Neuronal stem cell (in vitro differentiated cells): ENCODE measurements at regions not wholly inside any gene's neighbourhood (a gene's known extent, or its start where the extent isn't known, plus 50 kb on each side); places are given as distances from the start of the nearest gene placed in this dataset.

Source experiments
- DNase-seq: peaks from one replicate; pipeline ENCODE4 v3.0.0-alpha.2; 2013; ENCODE audit warnings: low spot score
- H2AFZ ChIP-seq: one replicate; pipeline ENCODE4 v1.6.1; 2013; ENCODE audit warnings: mild to moderate bottlenecking, low read length, inconsistent platforms
- H2AK5ac ChIP-seq: 2 replicates; pipeline ENCODE4 v1.6.1; 2013; ENCODE audit warnings: low read depth, mild to moderate bottlenecking, inconsistent platforms, low read length, moderate library complexity, mixed read lengths
- H2BK120ac ChIP-seq: 2 replicates; pipeline ENCODE4 v1.6.1; 2013; ENCODE audit warnings: low read depth, mild to moderate bottlenecking, inconsistent platforms, low read length, moderate library complexity, mixed read lengths
- H2BK12ac ChIP-seq: one replicate; pipeline ENCODE4 v1.6.1; 2013; ENCODE audit warnings: low read length, inconsistent platforms
- H2BK15ac ChIP-seq: 2 replicates; pipeline ENCODE4 v1.6.1; 2013; ENCODE audit warnings: mild to moderate bottlenecking, low read length, inconsistent platforms, mixed read lengths
- H2BK5ac ChIP-seq: one replicate; pipeline ENCODE4 v1.6.1; 2013; ENCODE audit warnings: inconsistent platforms, mild to moderate bottlenecking, low read length, moderate library complexity
- H3K14ac ChIP-seq: one replicate; pipeline ENCODE4 v1.6.1; 2013; ENCODE audit warnings: low read length, inconsistent platforms
- H3K18ac ChIP-seq: 2 replicates; pipeline ENCODE4 v1.6.1; 2013; ENCODE audit warnings: low read length, inconsistent platforms
- H3K23ac ChIP-seq: 2 replicates; pipeline ENCODE4 v1.6.1; 2013; ENCODE audit warnings: low read depth, mild to moderate bottlenecking, mixed read lengths, low read length, inconsistent platforms; ENCODE audit not compliant: poor library complexity
- H3K27ac ChIP-seq: replicated peaks from 3 replicates; pipeline ENCODE4 v1.5.1; 2013; ENCODE audit warnings: low read length, inconsistent platforms
- H3K27me3 ChIP-seq, 3 experiments: 2 replicates each; pipeline ENCODE4 v1.6.1; 2013; ENCODE audit warnings: low read length in 3 of 3, mild to moderate bottlenecking in 2 of 3, inconsistent platforms in 1 of 3, low read depth in 1 of 3, mixed read lengths in 1 of 3, moderate library complexity in 1 of 3; ENCODE audit not compliant: control insufficient read depth in 3 of 3, insufficient read depth in 3 of 3
- H3K36me3 ChIP-seq, 2 donors: replicated peaks in 1 of 2; 2 replicates each; pipeline ENCODE4 v1.6.1; 2013; ENCODE audit warnings: low read length in 2 of 2; ENCODE audit not compliant: control insufficient read depth in 2 of 2, insufficient read depth in 2 of 2
- H3K4ac ChIP-seq: 2 replicates; pipeline ENCODE4 v1.6.1; 2013; ENCODE audit warnings: inconsistent platforms, mild to moderate bottlenecking, low read length, moderate library complexity
- H3K4me1 ChIP-seq, 2 donors: 1 replicate in 1 of 2; 2 replicates in 1 of 2; pipeline ENCODE4 v1.6.1; 2013; ENCODE audit warnings: low read length in 2 of 2, low read depth in 1 of 2; ENCODE audit not compliant: control insufficient read depth in 2 of 2, insufficient read depth in 1 of 2
- H3K4me2 ChIP-seq: one replicate; pipeline ENCODE4 v1.6.1; 2013; ENCODE audit warnings: mild to moderate bottlenecking, low read length, inconsistent platforms; ENCODE audit not compliant: insufficient read depth, poor library complexity, severe bottlenecking
- H3K4me3 ChIP-seq, 2 donors: 2 replicates each; pipeline ENCODE4 v1.5.1; 2013; ENCODE audit warnings: low read length in 2 of 2, mild to moderate bottlenecking in 2 of 2, inconsistent platforms in 1 of 2, moderate library complexity in 1 of 2
- H3K79me1 ChIP-seq: one replicate; pipeline ENCODE4 v1.6.1; 2013; ENCODE audit warnings: low read depth, mild to moderate bottlenecking, inconsistent platforms, low read length, moderate library complexity
- H3K9ac ChIP-seq: one replicate; pipeline ENCODE4 v1.6.1; 2013; ENCODE audit warnings: mild to moderate bottlenecking, low read depth, low read length, inconsistent platforms; ENCODE audit not compliant: poor library complexity
- H3K9me3 ChIP-seq, 2 donors: replicated peaks in 1 of 2; 2 replicates each; pipeline versions ENCODE3 to v1.6.1; 2013; ENCODE audit warnings: low read length in 2 of 2, mild to moderate bottlenecking in 2 of 2, inconsistent platforms in 1 of 2, low read depth in 1 of 2, mixed read lengths in 1 of 2, moderate library complexity in 1 of 2; ENCODE audit not compliant: control insufficient read depth in 2 of 2, insufficient read depth in 1 of 2
- H4K8ac ChIP-seq: one replicate; pipeline ENCODE4 v1.6.1; 2013; ENCODE audit warnings: low read depth, mild to moderate bottlenecking, inconsistent platforms, low read length, moderate library complexity
- H4K91ac ChIP-seq: one replicate; pipeline ENCODE4 v1.6.1; 2013; ENCODE audit warnings: low read length, low read depth, mild to moderate bottlenecking, inconsistent platforms; ENCODE audit not compliant: poor library complexity
- WGBS, 2 donors: extraction: QIAGEN DNeasy Blood & Tissue Kit; methylation state at CpG; one replicate each; pipeline ENCODE4 v1.1.7; 2013; ENCODE audit warnings: missing lambda C conversion rate in 2 of 2, mixed read lengths in 1 of 2; ENCODE audit not compliant: insufficient read length in 2 of 2, insufficient replicate concordance in 1 of 2; ENCODE audit errors: extremely low coverage in 2 of 2; 5-methylcytosine and 5-hydroxymethylcytosine counted together

- H3K27me3 ChIP-seq: no peaks in the 10 kb centered on the region
- H3K36me3 ChIP-seq: no peaks in the 10 kb centered on the region
- H2AFZ ChIP-seq: no peak overlapping the region
- H2BK15ac ChIP-seq: no peak overlapping the region
- no peak overlapping the region for H4K91ac ChIP-seq
- no peak overlapping the region for H3K4ac ChIP-seq
- H3K79me1 ChIP-seq: no peaks in the 10 kb centered on the region
- no peak overlapping the region for H3K4me2 ChIP-seq
- no peak overlapping the region for H2AK5ac ChIP-seq
- no peak overlapping the region for H3K9ac ChIP-seq
- H2BK12ac ChIP-seq: no peak overlapping the region
- no peak overlapping the region for H3K23ac ChIP-seq
- H3K14ac ChIP-seq: no peak overlapping the region
- H3K4me3 ChIP-seq: no peak overlapping the region
- H3K9me3 ChIP-seq: no peaks in the 10 kb centered on the region
- H3K27ac ChIP-seq: no peak overlapping the region
- no peak overlapping the region for H2BK5ac ChIP-seq
- WGBS, 2 donors: no CpG with 5 or more reads among the region's 2 CpGs
- H3K18ac ChIP-seq: no peak overlapping the region
- H4K8ac ChIP-seq: no peak overlapping the region
- DNase-seq: no peak
- H3K4me1 ChIP-seq: peaks cover 0 to 1% of the 10 kb centered on the region in 2 donors
- H2BK120ac ChIP-seq: no peak overlapping the region
These were observed 564.2 kb downstream of the ACTL7B start for GRCh38 chr9:108291586-108291932.

- H3K4me1 ChIP-seq: peaks cover 0 to 1% of the 10 kb centered on the region in 2 donors
- WGBS, 2 donors: no CpG with 5 or more reads among the region's 6 CpGs
- H3K79me1 ChIP-seq: no peaks in the 10 kb centered on the region
- H2BK120ac ChIP-seq: no peak overlapping the region
- no peak overlapping the region for H3K4me2 ChIP-seq
- H3K23ac ChIP-seq: no peak overlapping the region
- no peak overlapping the region for H4K8ac ChIP-seq
- H3K27me3 ChIP-seq: no peaks in the 10 kb centered on the region
- H2BK12ac ChIP-seq: no peak overlapping the region
- no peak overlapping the region for H2BK5ac ChIP-seq
- no peak overlapping the region for H3K18ac ChIP-seq
- no peak overlapping the region for H3K4me3 ChIP-seq
- no peak overlapping the region for H2AK5ac ChIP-seq
- H3K9ac ChIP-seq: no peak overlapping the region
- DNase-seq: no peak
- no peaks in the 10 kb centered on the region for H3K36me3 ChIP-seq
- no peak overlapping the region for H3K4ac ChIP-seq
- no peak overlapping the region for H2BK15ac ChIP-seq
- H3K27ac ChIP-seq: no peak overlapping the region
- no peaks in the 10 kb centered on the region for H3K9me3 ChIP-seq
- no peak overlapping the region for H3K14ac ChIP-seq
- no peak overlapping the region for H4K91ac ChIP-seq
- H2AFZ ChIP-seq: no peak overlapping the region
These were observed 564.8 kb downstream of the ACTL7B start for GRCh38 chr9:108290839-108291585.

- no peak overlapping the region for H3K18ac ChIP-seq
- no peaks in the 10 kb centered on the region for H3K4me1 ChIP-seq
- H3K27me3 ChIP-seq: no peaks in the 10 kb centered on the region
- H3K9me3 ChIP-seq: no peaks in the 10 kb centered on the region
- no peak overlapping the region for H2AK5ac ChIP-seq
- no peak overlapping the region for H4K8ac ChIP-seq
- no peaks in the 10 kb centered on the region for H3K79me1 ChIP-seq
- H2BK12ac ChIP-seq: no peak overlapping the region
- no peak overlapping the region for H2BK15ac ChIP-seq
- WGBS, 2 donors: no CpG with 5 or more reads among the region's 7 CpGs
- no peak overlapping the region for H2BK5ac ChIP-seq
- DNase-seq: no peak
- no peak overlapping the region for H2BK120ac ChIP-seq
- H3K23ac ChIP-seq: no peak overlapping the region
- no peak overlapping the region for H3K9ac ChIP-seq
- H3K36me3 ChIP-seq: no peaks in the 10 kb centered on the region
- no peak overlapping the region for H2AFZ ChIP-seq
- no peak overlapping the region for H3K27ac ChIP-seq
- no peak overlapping the region for H3K4ac ChIP-seq
- no peak overlapping the region for H3K4me2 ChIP-seq
- H3K14ac ChIP-seq: no peak overlapping the region
- H4K91ac ChIP-seq: no peak overlapping the region
- H3K4me3 ChIP-seq: no peak overlapping the region
These were observed 569.1 kb downstream of the ACTL7B start for GRCh38 chr9:108286638-108287206.

- Histone ChIP-seq H3K18ac (no peak overlapping the region), H3K4me3 (no peak overlapping the region), H3K27ac (no peak overlapping the region), H2AFZ (no peak overlapping the region), H3K4me2 (no peak overlapping the region), H3K9me3 (no peaks in the 10 kb centered on the region), H2BK12ac (no peak overlapping the region), H2BK5ac (no peak overlapping the region), H2AK5ac (no peak overlapping the region), H3K79me1 (no peaks in the 10 kb centered on the region), H3K27me3 (no peaks in the 10 kb centered on the region), H3K14ac (no peak overlapping the region), H3K9ac (no peak overlapping the region), H2BK15ac (no peak overlapping the region), H4K91ac (no peak overlapping the region), H3K4me1 (no peaks in the 10 kb centered on the region), H4K8ac (no peak overlapping the region), H3K4ac (no peak overlapping the region), H2BK120ac (no peak overlapping the region), H3K23ac (no peak overlapping the region), H3K36me3 (no peaks in the 10 kb centered on the region)
- no peak for DNase-seq
- WGBS, 2 donors: no CpG with 5 or more reads among the region's 6 CpGs
These were observed 572.1 kb downstream of the ACTL7B start for GRCh38 chr9:108283696-108284095.
